Astrocyte of the hippocampus (primary cell): ENCODE measurements at regions not wholly inside any gene's neighbourhood (a gene's known extent, or its start where the extent isn't known, plus 50 kb on each side); places are given as distances from the start of the nearest gene placed in this dataset.

Source experiments
- DNase-seq: peaks from one replicate; pipeline ENCODE4 v3.0.0; 2011; ENCODE audit warnings: low read depth, low spot score

DNA sequence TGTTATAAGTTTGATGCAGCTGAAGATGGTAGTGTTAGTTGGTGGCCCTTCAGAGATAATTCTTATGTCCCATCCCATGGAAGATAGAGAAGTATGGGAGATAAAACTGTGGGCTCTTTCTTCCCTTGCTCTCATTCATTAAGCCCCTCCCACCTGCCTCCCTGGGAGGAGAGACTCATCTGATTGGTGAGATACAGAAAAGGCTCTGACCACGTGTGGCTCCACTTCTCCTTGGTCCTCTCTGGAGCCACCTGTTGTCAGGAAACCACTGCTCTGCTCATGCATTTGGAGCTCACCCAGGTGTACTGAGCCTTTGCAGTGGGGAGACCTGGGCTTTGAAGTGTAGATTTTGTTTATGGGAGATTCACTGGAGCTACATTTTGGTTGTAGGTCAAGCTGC lies 293.2 kb upstream of the RASGRP1 start:
- DNase-seq = no peak

DNA sequence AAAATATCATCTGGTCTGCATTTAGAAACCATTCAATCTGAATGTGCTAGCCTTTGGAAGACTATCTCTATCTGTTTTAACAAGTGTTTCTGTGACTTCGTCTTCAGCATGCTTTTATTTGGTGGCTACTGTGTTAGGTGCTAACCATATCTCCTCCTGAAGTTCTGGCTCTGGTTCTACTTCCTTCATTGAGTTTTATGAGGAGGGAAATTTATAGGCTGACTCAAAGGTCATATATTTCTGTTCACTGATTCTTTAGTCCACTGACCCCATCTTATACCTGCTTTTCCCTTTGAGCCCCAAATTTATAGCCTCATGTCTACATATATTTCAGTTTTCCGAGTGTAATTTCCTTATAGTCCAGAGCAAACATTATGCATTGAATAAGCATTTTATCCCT lies 295.0 kb upstream of the RASGRP1 start:
- no peak for DNase-seq

DNA sequence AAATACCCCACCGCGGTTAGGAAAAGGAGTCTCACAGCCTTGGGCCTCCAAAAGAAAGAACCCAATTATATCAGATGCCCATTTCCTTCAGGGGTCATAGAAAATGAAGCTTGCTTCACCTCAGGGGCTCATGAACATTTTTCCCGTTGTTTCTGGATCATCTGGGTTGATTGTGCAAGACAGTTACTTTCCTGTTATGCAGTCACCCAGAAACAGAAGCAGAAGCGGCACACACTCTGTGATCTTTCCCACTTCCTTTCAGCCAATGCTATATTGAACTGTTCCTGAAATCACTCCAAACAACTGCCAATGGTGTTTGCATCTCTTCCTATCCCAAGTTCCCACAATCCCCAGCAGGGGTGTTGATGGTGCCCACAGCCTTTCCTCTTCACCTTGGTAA lies 295.6 kb upstream of the RASGRP1 start:
- DNase-seq = no peak

DNA sequence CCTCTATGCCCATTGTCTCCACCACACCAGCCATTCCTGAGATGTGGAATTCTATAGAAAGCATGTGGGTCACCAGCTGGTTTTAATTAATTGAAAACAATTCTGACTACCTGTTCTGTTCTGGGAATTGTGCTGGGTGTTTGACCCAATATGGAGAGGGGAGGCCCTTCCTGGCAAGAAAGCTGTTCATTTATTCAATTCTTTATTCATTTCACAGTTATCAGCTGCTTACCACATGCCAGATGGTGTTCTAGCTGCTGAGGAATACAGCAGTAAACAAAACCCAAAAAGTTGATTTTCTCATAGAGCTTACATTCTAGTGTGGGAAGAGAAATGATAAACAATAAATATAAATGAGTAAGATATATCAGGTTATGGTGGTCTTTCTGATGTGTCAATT lies 296.1 kb upstream of the RASGRP1 start:
- DNase-seq = no peak

DNA sequence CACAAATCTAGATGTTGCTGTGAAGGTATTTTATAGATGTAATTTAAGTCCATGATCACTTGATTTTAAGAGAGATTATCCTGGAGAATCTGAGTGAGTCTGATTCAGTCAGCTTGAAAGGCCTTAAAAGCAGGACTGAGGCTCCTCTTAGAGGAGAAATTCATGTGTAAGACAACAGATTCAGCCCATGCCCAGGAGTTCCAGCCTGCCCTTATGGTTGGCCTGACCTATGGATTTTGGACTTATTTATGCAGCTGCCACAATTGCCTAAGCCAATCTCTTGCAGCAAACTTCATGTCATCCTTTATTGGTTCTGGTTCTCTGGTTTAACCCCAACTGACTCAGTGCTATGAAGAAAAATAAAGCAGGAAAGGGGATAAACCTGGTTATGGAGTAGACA lies 296.5 kb upstream of the RASGRP1 start:
- DNase-seq = no peak

DNA sequence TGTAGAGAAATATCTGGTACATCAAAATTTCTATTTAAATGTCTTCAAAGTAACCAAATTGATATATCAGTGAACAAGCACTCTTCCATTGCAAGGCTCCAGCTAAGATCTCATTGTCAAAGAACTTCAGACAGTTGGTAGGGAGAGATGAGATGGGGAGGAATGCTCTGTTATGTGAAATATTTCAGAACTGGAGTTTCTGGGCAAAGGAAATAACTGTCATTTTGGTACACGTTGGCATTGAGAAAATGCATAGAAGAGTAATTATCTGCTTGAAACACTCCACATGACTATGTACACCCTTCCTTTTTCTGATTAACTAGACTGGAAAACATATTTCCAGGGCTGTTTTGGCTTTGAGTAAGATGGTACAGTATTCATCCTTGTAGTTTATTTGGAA lies 297.5 kb upstream of the RASGRP1 start:
- DNase-seq = no peak

DNA sequence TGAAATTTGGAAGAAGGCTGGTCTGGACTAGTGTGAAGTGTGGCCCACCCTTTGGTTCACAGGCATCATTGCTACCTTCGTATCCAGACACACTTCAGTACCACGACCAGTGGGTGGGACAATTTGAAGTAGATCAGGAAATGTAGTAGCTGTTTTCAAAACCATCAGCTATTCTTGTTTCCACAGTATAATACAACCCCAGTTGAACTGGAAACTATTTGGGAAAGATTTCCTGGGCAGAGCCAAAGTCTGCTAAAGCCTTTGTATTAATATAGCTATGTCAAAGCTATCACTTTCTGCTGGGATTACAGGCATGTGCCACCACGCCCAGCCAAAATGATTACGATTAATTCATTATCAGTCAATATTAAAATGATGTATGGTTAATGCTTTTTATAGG lies 298.8 kb upstream of the RASGRP1 start:
- no peak for DNase-seq

DNA sequence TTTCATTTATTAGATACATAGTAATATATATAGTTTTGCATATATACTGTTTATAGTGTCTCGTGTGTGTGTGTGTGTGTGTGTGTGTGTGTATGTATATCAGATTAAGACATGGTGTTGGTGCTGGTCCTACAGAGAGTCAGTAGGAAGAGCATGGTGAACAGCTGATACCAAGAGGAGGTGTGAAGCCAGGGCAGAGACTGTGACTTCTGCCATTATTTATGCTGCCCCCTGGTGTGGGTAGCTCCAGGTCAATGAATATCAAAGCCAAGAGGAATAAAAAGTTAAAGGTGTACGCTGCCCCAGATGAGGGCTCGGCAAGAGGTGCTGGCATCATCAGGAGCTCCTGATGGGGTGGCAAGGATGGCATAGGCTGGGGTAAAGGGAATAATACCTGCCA lies 299.5 kb upstream of the RASGRP1 start:
- no peak for DNase-seq

DNA sequence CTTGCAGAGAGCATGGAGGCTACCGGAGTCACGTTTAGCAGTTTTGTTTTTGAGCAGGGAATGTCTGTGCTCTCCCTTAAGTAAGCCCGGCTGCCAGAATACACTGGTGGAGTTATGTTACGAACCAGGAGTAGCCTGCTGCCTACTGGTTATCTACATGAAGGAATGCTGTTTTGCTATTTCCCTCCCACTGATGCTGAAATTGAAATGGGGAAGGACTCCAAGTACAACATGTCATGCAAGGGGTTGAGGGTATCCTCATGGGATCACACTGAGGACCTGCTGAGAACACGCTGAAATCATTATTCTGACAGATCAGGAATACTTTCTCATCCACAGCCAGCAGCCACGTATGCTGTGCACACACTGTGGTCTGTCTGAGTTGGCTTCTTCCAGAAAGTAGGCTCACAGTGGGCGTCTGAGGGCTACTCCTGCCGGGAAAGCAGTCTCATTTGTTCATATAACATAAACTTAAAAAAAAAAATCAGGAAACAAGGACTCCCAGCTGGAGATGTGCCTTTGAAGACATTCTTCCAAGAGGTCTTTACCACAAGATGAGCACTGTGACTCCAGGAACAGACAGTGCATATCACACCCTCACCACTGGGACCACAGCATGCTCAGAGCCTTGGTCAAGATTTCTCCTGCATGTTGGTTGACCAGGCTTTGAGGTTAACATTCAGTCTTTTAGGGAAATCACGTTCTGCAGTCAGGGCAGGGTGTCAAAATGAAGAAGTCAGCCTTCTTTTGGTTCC lies 300.4 kb upstream of the RASGRP1 start:
- DNase-seq = peak; percentile 59

DNA sequence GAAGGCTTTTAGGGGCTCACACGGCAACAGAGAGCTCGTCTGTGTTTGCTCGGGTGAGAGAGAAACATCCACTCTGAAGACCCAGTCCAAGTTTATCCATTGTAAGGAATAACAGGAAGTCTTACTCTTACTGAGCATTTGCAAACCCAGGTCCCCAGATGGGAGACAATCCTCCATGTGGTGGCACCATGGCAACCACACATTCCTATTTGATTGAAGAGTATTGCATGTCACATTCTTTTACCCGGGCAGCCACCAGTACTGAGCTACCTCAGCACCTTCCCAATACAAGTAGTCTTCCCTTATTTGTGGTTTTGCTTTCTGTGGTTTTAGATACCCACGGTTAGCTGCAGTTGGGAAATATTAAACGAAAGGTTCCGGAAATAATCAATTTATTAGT lies 302.9 kb upstream of the RASGRP1 start:
- DNase-seq = no peak

DNA sequence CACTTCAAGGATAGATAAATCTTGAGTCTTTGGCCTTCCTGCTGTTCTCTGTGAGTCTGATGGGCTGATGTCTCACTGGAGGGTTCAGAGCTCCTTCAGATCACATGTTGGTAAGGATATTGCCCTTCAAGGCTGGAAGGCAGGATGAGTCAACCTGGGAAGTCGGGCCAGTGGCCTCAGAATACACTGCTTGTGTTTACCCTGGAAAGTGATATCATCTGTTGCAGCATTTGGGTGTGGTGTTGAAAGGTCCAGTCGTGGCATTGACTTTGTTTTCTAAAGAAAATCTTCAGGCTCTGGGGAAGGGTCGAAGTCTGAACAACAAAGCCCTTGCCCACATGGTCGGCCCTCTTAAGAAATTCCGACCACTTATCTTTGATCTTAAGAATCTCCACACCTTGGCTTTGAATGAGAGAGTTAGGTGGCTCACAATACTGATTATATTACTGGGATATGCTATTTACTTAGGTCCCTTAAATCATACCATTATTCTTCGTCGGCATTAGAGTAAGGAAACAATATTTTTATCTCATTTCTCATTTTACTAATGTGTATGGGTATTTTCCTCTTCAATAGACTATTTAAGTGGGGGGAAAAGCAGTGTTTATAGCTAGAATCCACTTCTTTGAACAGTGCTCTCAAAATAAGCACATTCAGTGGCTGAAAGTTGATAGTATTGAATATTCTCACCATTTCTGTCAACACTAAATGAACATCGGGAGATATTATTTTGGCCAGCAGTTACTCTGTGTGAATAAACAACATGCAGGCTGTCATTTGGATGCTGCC lies 303.9 kb upstream of the RASGRP1 start:
- DNase-seq = peak; percentile 60

DNA sequence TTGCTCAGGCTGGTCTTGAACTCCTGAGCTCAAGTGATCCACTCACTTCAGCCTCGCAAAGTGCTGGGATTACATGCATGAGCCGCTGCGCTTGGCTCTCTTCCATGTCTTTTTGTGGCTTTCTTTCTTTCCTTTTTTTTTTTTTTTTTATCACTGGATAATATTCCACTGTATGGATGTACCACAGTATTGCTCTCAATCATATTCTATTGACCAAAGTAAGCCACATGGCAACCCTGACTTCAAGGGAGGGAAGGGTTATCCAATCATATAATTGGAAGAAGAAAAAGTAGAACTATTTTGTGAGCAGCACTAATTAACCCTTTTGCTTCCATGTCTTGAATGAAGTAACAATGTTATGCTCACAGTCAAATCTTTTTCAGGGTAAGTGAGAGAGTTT lies 307.0 kb upstream of the RASGRP1 start:
- no peak for DNase-seq

DNA sequence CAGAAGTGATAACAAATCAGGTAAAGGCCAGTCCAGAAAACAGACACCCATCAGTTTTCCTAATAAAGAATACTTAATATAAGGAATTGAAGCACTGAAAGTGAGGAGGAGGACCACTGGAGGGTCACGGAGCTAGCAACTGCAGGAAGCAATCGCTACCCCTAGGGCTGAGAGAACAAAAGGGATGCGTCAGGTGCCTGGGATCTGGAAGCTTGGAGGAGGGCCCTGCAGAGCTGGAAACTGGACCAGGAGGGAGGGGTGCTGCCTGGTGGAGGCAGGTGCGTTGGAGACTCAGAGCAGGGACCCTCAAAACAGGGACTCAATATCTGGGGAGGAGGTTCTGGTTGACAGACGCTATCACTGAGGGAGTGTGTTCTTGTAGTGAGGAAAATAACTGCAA lies 308.1 kb upstream of the RASGRP1 start:
- DNase-seq = no peak

DNA sequence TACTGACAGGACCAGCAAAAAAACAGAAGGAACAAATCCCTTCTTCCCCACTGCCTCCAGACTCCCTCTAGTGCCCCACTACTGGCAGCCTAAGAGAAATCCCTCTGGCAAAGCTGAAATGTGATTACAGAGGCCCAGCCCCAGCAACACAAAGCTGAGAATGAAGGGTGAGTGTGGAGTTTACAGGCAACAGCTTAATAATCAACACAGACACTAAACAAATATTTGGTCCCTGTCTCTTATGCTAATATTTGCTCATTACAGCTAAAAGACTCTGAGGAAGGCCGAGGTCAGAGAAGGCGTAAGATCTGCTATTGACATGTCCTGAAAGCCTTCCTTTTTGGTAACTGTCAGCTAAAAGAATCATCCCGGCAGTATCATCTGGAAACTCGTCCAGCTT lies 308.5 kb upstream of the RASGRP1 start:
- no peak for DNase-seq

DNA sequence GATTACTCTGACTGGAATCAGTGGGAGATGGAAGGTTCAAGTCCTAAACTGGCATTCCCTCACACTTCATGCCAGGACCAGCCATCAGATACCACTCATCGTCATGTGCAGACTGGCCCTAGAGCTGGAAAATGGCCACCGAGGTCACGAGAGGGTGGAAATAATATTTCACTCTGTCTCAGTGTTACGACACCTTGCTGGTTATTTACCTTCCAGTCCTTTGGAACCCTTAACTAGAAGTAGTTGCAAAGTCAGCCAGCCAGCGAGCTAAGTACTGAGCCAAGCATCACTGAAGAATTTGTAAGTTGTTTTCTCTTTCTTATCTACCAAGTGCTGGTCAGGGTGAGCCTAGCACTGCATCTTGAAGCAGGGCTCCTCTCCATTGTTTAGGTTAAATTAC lies 309.9 kb upstream of the RASGRP1 start:
- DNase-seq = no peak

DNA sequence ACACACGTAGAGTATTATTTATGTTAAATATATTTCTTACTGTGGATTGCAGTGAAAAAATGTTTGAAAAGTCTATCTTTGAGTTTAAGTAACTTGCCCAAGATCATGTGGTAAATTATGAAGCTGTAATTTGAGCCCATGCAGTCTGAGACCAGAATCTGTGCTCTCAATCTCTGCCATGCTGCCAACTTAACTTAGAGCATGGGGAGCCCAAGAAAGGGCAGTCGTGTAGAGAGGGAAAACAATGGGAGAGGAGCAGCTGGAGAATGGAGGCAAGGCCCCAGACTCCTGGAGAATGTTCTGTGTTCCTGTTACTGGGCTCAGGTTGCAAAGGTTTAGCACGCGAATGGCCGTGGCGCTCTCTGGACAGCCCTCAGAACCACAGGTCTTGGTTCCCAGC lies 311.6 kb upstream of the RASGRP1 start:
- no peak for DNase-seq

DNA sequence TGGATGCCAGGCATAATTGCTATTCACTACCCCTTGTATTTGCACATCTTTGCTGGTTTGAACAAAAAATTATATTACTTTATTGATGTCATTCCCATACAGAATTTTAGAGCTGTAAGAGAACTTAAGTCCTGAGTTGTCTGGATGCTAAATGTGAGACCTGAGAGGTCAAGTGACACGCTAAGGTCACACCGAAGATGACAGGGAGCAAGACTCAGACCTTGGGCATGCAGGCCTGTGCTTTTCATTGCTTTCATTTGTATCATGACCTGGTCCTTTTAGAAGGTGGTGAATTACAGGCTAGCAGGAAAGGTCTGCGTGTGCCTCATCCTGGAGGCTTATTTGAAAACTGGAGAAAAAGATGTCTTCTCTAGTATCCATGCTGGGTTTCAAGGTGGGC lies 312.0 kb upstream of the RASGRP1 start:
- DNase-seq = no peak

DNA sequence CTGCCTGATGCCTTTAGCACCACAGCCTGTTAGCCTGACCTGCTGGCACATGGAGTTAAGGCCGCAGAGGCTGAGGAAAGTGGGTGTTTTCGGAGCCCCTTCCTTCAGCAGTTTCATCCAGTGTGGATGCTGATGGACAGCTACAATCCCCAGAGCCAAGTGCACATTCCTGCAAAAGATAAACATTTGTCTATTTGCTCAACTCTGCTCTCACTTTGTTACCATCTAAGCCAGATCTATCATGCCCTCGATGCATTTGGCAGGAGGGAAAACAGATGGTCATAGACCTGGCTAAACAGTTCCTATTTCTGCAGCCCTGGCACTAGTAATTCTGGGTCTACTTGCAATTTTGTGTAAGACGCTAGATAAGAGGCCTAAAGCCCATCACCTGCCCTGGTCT lies 312.9 kb upstream of the RASGRP1 start:
- DNase-seq = no peak

DNA sequence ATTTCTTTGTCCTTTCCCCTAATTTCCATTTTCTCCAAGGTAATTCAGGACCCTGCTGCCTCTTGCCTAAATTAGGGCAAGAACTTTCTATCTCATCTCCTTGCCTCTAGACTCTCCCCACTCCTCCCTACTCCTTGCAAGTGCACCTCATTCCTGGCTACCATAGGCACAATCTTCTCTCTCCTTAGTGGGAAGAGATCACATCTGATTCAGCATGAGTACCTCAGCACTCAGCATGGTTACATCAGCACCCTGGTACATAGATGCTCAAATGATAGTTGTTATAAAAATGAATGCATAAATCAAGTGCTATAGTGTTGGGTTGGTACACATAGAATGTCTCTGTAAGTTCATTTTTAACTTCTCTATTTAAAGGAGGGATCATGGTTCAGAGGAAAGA lies 313.4 kb upstream of the RASGRP1 start:
- DNase-seq = no peak

DNA sequence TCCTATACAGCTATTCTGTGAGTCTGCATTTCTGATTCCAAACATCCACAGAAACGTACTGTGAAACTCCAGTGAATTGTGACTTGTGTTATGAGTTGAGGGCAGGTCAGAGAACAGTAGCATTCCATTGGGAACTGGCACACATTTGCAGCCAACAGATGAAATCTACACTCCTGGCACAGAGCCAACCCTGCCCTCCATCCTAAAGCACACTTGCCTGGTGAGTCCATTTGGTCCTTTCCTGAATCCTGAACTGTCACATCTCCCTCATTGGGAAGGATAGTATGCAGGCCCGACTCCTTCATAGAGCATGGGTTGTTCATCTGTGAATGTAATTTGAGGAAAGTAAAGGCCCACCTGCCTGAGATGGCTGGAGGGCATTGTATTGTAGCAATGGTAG lies 314.3 kb upstream of the RASGRP1 start:
- no peak for DNase-seq

DNA sequence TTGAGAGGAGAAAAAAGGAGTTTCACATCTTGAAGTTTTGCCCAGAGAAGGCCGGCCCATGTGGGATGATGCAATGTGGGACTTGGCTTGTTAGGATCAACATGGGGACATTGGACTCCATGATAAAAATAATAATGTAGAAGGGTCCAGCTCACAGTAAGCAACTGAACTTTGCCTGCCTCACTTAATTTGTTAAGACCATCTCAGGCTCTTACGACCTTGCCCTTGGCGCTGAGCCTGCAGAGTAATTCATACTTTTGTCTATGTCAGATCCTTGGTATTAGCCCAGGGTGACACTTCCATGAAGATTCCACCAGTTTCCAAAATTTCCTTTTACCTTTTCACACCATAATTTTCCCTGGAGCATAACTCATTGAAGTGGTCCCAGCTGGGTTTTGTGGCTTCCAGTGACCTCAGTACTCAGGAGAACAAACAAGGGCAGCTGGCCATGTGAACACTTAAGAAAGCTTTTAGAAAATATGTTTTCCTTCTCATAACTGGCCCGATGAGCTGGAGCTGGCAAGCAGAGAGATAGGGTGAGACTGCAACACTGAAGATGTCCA lies 315.4 kb upstream of the RASGRP1 start:
- no peak for DNase-seq

DNA sequence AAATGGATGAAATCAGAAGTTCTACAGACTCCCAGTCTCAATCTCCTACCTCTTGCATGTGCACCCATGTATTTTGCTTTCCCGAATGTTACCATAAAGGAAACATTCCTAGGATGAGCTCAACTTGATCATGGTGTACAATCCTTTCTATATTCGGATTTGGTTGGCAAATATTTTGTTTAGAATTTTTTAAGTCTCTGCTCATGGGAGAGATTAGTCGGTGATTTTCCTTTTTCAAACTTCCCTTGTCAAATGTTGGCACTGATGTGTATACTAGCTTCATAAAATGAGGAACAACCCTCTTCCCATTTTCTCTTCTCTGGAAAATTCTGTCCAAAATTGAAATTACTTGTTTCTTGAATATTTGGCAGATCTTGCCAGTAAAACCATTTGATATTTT lies 317.6 kb upstream of the RASGRP1 start:
- DNase-seq = no peak

DNA sequence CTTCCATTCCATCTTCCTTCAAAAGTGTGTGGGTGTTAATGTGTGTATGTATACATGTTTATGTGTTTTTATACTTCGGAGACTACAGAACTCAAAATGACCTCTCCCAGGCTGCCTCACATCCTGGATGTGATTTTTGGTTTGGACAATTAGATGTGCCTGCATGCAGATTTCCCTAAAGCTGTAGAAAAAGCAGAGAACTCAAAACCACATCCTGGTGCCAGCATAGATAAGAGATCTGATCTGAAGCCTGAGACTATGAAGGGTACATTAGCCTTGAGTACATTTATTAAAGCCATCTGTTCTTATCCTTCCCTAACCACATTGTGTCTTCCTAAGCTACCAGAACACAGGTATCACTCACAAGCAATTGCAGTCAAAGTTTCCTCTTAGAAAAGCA lies 319.4 kb upstream of the RASGRP1 start:
- peak; percentile 42 for DNase-seq
